IPS-20b (cell line): ENCODE measurements at regions not wholly inside any gene's neighbourhood (a gene's known extent, or its start where the extent isn't known, plus 50 kb on each side); places are given as distances from the start of the nearest gene placed in this dataset.
A peak's percentile ranks its signal among the peaks of the same experiment; 100 is the strongest.

Source experiments
- H3K27ac ChIP-seq: one replicate; pipeline ENCODE4 v1.5.1; 2013; ENCODE audit warnings: low read length
- H3K27me3 ChIP-seq: 2 replicates; pipeline ENCODE4 v1.6.1; 2013; ENCODE audit warnings: mild to moderate bottlenecking, low read length, inconsistent platforms; ENCODE audit not compliant: insufficient read depth
- H3K36me3 ChIP-seq: 2 replicates; pipeline ENCODE4 v1.6.1; 2013; ENCODE audit warnings: low read depth, mild to moderate bottlenecking, inconsistent platforms, low read length, moderate library complexity; ENCODE audit not compliant: insufficient read depth
- H3K4me1 ChIP-seq: 2 replicates; pipeline ENCODE4 v1.6.1; 2013; ENCODE audit warnings: mild to moderate bottlenecking, control low read depth, inconsistent platforms, low read length, moderate library complexity; ENCODE audit not compliant: insufficient read depth
- H3K4me3 ChIP-seq: 2 replicates; pipeline ENCODE4 v1.5.1; 2013; ENCODE audit warnings: mild to moderate bottlenecking, low read length, inconsistent platforms
- H3K9ac ChIP-seq: 2 replicates; pipeline ENCODE4 v1.6.1; 2013; ENCODE audit warnings: low read depth, mild to moderate bottlenecking, inconsistent platforms, low read length, moderate library complexity
- H3K9me3 ChIP-seq: 2 replicates; pipeline ENCODE4 v1.6.1; 2013; ENCODE audit warnings: mild to moderate bottlenecking, low read depth, low read length, inconsistent platforms; ENCODE audit not compliant: insufficient read depth

GRCh38 chr6:97995158-97995557, 712.1 kb upstream of the MMS22L start:
- H3K27me3 ChIP-seq, result no peaks in the 10 kb centered on the region
- no peak overlapping the region for H3K9ac ChIP-seq
- no peaks in the 10 kb centered on the region for H3K36me3 ChIP-seq
- no peak overlapping the region for H3K4me3 ChIP-seq
- H3K9me3 ChIP-seq, result no peaks in the 10 kb centered on the region
- H3K4me1 ChIP-seq, result no peaks in the 10 kb centered on the region
- no peak overlapping the region for H3K27ac ChIP-seq

GRCh38 chr6:98002678-98003077, 719.7 kb upstream of the MMS22L start:
- Histone ChIP-seq H3K27me3 (no peaks in the 10 kb centered on the region), H3K36me3 (no peaks in the 10 kb centered on the region), H3K9ac (no peak overlapping the region), H3K4me1 (no peaks in the 10 kb centered on the region), H3K27ac (no peak overlapping the region), H3K9me3 (no peaks in the 10 kb centered on the region), H3K4me3 (no peak overlapping the region)

- H3K36me3 ChIP-seq, result no peaks in the 10 kb centered on the region
- no peak overlapping the region for H3K4me3 ChIP-seq
- H3K27ac ChIP-seq, result peak overlapping the region; percentile 30
- H3K9ac ChIP-seq, result peak overlapping the region; percentile 41; the same call in 1 of the 2 replicates
- no peaks in the 10 kb centered on the region for H3K27me3 ChIP-seq
- H3K4me1 ChIP-seq, result peaks cover 13% of the 10 kb centered on the region
- no peaks in the 10 kb centered on the region for H3K9me3 ChIP-seq
These were observed 731.6 kb upstream of the MMS22L start for GRCh38 chr6:98014442-98015201.

DNA sequence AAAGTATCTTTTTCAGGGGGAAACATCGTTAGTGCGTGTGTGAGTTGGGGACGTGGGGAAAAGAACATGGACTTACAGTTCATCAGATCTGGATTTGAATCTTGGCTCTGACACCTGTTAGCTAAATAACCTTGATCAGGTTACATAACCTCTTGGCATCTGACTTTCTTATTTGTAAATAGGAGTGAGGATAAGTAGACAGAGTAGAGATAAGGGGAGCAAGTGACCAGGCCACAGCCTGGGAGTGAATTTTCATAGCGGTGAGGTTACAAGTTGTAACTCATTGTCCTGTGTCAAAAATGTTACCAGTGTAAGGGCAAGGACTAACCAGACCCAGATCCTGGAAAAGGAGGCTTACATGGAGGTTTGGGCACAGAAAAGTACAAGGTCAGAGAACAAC, 733.5 kb upstream of the MMS22L start:
- Histone ChIP-seq H3K9me3 (no peaks in the 10 kb centered on the region), H3K4me3 (no peak overlapping the region), H3K9ac (no peak overlapping the region)

DNA sequence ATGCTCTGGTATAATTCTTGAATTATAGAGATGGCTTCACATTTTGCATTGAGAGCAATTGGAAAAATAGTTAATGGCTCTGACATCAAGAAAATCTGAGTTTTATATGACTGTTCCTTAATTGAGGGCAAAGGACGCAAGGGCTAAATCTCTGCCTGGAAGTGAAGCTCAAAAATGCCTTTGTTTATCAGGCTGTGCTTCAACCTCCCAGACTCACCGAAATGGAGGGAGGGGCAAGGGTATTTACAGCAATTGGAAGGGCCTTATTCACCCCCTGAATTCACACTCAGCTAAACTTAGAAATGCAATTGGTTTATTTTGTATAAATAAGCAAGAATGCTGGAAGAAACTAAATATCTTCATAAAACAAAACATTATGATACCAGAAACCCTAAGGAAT, 737.2 kb upstream of the MMS22L start:
- Histone ChIP-seq H3K27ac (no peak overlapping the region), H3K4me3 (no peak overlapping the region), H3K9me3 (no peaks in the 10 kb centered on the region), H3K9ac (no peak overlapping the region), H3K27me3 (no peaks in the 10 kb centered on the region), H3K36me3 (no peaks in the 10 kb centered on the region), H3K4me1 (peaks cover 7% of the 10 kb centered on the region)

More for the DNA sequence above, 733.5 kb upstream of the MMS22L start:
- H3K4me1 ChIP-seq, result peaks cover 17% of the 10 kb centered on the region
- no peaks in the 10 kb centered on the region for H3K36me3 ChIP-seq
- H3K27ac ChIP-seq, result no peak overlapping the region
- no peaks in the 10 kb centered on the region for H3K27me3 ChIP-seq

DNA sequence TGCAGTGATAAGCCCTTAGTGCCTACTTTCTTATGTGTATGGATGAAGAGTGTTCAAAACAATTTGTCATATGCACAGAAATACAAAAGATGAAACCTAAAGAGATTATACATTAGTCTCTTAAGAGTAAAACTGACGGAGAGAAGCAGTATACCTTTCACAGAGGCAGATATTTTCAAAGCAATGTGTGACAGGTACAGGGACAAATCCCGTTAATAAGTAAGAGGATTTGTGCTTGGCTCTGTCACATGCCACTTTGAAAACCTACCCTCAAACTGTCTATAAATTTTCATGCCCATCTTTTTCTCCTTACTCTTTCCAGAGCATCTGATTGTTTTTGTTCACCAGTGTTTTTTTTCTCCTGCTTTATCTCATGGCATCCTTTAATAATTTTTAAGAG, 741.3 kb upstream of the MMS22L start:
- 0 out of 2 replicates have a peak, but pooled peaks cover 5% of the 10 kb centered on the region for H3K4me1 ChIP-seq
- H3K27me3 ChIP-seq, result no peaks in the 10 kb centered on the region
- no peak overlapping the region for H3K4me3 ChIP-seq
- H3K36me3 ChIP-seq, result no peaks in the 10 kb centered on the region
- H3K9ac ChIP-seq, result no peak overlapping the region
- H3K27ac ChIP-seq, result no peak overlapping the region
- H3K9me3 ChIP-seq, result no peaks in the 10 kb centered on the region

DNA sequence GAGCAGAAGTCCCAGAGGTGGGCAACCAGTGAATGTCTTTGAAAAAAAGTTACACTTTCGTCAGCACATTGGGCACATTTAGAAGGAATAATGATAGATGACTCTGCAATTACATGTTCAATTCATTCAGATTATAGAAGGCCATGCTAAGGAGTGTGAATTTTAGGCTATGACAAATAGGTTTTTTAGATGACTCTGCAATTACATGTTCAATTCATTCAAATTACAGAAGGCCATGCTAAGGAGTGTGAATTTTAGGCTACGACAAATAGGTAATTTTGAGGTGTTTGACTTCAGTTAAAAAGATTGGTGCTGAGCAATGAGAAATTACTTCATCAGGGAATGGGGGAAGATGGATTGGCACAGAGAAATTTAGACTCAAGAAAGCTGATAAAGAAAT, 744.9 kb upstream of the MMS22L start:
- Histone ChIP-seq H3K4me1 (no peaks in the 10 kb centered on the region), H3K27me3 (no peaks in the 10 kb centered on the region), H3K36me3 (no peaks in the 10 kb centered on the region), H3K27ac (no peak overlapping the region), H3K9me3 (no peaks in the 10 kb centered on the region), H3K4me3 (no peak overlapping the region), H3K9ac (no peak overlapping the region)

GRCh38 chr6:98033617-98034016, 750.6 kb upstream of the MMS22L start:
- Histone ChIP-seq H3K9me3 (no peaks in the 10 kb centered on the region), H3K27me3 (no peaks in the 10 kb centered on the region), H3K4me3 (no peak overlapping the region), H3K4me1 (peaks cover 32% of the 10 kb centered on the region; the same call in 1 of the 2 replicates), H3K9ac (no peak overlapping the region), H3K36me3 (no peaks in the 10 kb centered on the region), H3K27ac (no peak overlapping the region)

GRCh38 chr6:98036344-98036923, 753.4 kb upstream of the MMS22L start:
- H3K4me1 ChIP-seq, result peaks cover 59% of the 10 kb centered on the region; the same call in 1 of the 2 replicates
- peak overlapping the region; percentile 40 for H3K27ac ChIP-seq
- no peaks in the 10 kb centered on the region for H3K36me3 ChIP-seq
- H3K9me3 ChIP-seq, result no peaks in the 10 kb centered on the region
- peak overlapping the region; percentile 13; the same call in 1 of the 2 replicates for H3K9ac ChIP-seq
- no peaks in the 10 kb centered on the region for H3K27me3 ChIP-seq
- H3K4me3 ChIP-seq, result 0 out of 2 replicates have a peak overlapping the region, but pooled peaks have one; percentile 17

DNA sequence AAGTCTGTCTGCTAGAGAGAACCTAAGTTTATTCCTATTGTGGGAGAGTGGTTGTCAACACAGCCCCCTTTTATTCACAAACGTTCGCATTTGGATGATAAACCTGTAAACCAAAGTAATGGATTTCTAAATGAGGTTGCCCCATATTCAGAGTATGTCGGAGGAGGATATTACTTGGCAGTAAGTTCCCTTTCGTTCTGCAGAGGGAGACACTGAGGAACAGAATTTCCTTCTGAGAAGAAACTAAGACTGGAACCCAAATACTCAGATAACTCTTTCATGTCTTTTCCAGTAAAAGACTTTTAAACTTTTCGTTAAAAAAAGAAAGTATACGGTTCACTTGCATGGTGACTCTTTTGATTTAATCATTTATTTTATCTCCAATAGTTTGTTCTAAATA, 754.6 kb upstream of the MMS22L start:
- Histone ChIP-seq H3K27me3 (no peaks in the 10 kb centered on the region), H3K4me1 (peaks cover 71% of the 10 kb centered on the region; the same call in 1 of the 2 replicates), H3K27ac (peak overlapping the region; percentile 65), H3K9me3 (no peaks in the 10 kb centered on the region), H3K36me3 (no peaks in the 10 kb centered on the region), H3K9ac (peak overlapping the region; percentile 28; the same call in 1 of the 2 replicates), H3K4me3 (no peak overlapping the region)

- H3K9ac ChIP-seq, result peak overlapping the region; percentile 67; the same call in 1 of the 2 replicates
- H3K9me3 ChIP-seq, result no peaks in the 10 kb centered on the region
- H3K4me1 ChIP-seq, result peaks cover 89% of the 10 kb centered on the region; the same call in 1 of the 2 replicates
- no peaks in the 10 kb centered on the region for H3K36me3 ChIP-seq
- peak overlapping the region; percentile 98 for H3K27ac ChIP-seq
- H3K4me3 ChIP-seq, result peak overlapping the region; percentile 53
- H3K27me3 ChIP-seq, result no peaks in the 10 kb centered on the region
These were observed 756.4 kb upstream of the MMS22L start for GRCh38 chr6:98039443-98039842.
